Esophagus squamous epithelium (tissue), 4 donors: ENCODE measurements at regions not wholly inside any gene's neighbourhood (a gene's known extent, or its start where the extent isn't known, plus 50 kb on each side); places are given as distances from the start of the nearest gene placed in this dataset.

Experiments
- POLR2A ChIP-seq, 4 donors: fragments of 450-650 bp; IDR thresholded peaks; one replicate each; pipeline ENCODE4 v1.6.1; 2017; ENCODE audit warnings: antibody characterized with exemption in 4 of 4, mild to moderate bottlenecking in 4 of 4, moderate library complexity in 3 of 4
- TF ChIP-seq, protein P1 (sequence below), 6 experiments: fragments of 450-650 bp in 4 of 6; fragments of 200-600 bp in 2 of 6; sonication (generic) in 2 of 6; IDR thresholded peaks; one replicate each; pipeline ENCODE4 v1.5.1; 2016 to 2019; ENCODE audit warnings: antibody characterized with exemption in 6 of 6, mild to moderate bottlenecking in 4 of 6, moderate library complexity in 4 of 6

GRCh38 chr11:10930224-10930971 is 72.5 kb upstream of the ZBED5 start:
- TF ChIP-seq POLR2A (IDR thresholded peaks at IDR 0.05): no peak
- TF ChIP-seq, protein P1, sequence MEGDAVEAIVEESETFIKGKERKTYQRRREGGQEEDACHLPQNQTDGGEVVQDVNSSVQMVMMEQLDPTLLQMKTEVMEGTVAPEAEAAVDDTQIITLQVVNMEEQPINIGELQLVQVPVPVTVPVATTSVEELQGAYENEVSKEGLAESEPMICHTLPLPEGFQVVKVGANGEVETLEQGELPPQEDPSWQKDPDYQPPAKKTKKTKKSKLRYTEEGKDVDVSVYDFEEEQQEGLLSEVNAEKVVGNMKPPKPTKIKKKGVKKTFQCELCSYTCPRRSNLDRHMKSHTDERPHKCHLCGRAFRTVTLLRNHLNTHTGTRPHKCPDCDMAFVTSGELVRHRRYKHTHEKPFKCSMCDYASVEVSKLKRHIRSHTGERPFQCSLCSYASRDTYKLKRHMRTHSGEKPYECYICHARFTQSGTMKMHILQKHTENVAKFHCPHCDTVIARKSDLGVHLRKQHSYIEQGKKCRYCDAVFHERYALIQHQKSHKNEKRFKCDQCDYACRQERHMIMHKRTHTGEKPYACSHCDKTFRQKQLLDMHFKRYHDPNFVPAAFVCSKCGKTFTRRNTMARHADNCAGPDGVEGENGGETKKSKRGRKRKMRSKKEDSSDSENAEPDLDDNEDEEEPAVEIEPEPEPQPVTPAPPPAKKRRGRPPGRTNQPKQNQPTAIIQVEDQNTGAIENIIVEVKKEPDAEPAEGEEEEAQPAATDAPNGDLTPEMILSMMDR (IDR thresholded peaks at IDR 0.05): no peak
